ENCODE measurements at regions not wholly inside any gene's neighbourhood (a gene's known extent, or its start where the extent isn't known, plus 50 kb on each side); places are given as distances from the start of the nearest gene placed in this dataset.

DNA sequence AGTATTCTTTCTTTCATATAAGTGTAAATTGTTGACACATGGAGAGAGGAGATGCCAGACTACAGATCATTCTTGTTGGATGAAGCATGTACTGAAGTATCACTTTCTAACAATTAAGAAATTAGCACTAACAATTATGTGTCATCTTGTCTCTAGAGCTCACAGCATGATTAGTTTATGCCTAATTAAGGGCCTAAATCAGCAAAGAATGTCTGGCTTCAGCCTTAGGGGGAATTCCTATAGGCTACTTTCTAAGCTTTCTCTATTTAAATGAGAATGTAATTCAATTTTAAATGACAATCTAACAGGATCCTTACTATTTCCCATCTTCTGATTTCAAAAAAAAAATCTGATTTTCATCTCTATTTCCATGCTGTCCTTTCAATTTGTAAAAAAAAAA, 371.0 kb downstream of the EPHA7 start:
- no peak for DNase-seq (ENCODE audit: low read depth in 1 of 2, low spot score in 1 of 2)
- Histone ChIP-seq H3K27me3 (ENCODE audit: insufficient read depth, poor library complexity, severe bottlenecking) (no peaks in the 10 kb centered on the region), H3K4me3 (replicated peaks; ENCODE audit: insufficient read depth, low read length) (no peak overlapping the region), H3K27ac (replicated peaks) (no peak overlapping the region)
- TF ChIP-seq REST (IDR thresholded peaks at IDR 0.05; ENCODE audit: insufficient replicate concordance, low read depth), result no peak

DNA sequence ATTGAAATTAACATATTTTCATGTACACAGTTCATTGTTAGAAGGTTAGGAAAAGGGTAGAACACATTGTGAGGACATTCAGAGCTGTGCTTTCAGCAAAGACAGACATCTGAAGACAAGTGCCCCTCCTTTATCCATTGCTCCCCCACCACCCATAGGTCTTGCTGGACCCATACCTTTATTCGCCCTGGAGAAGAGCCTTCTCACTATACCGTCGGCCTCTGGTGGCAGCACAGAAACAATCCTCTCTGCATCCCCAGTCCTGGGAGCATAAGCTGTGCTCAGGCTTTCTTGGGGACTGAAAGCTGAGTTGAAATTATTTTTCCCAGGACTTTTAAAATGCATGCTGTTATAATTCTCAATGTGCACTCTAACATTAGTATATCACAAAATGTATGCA, 372.3 kb downstream of the EPHA7 start:
- no peak for DNase-seq (ENCODE audit: low read depth in 1 of 2, low spot score in 1 of 2)
- Histone ChIP-seq H3K4me3 (replicated peaks; ENCODE audit: insufficient read depth, low read length) (no peak overlapping the region), H3K27ac (replicated peaks) (no peak overlapping the region), H3K27me3 (ENCODE audit: insufficient read depth, poor library complexity, severe bottlenecking) (no peaks in the 10 kb centered on the region)
- no peak for TF ChIP-seq POLR2AphosphoS5 (IDR thresholded peaks at IDR 0.05; ENCODE audit: low read depth)
- no peak for TF ChIP-seq REST (IDR thresholded peaks at IDR 0.05; ENCODE audit: insufficient replicate concordance, low read depth)
- no peak for TF ChIP-seq SPI1 (IDR thresholded peaks at IDR 0.05; ENCODE audit: borderline replicate concordance, low read depth)

DNA sequence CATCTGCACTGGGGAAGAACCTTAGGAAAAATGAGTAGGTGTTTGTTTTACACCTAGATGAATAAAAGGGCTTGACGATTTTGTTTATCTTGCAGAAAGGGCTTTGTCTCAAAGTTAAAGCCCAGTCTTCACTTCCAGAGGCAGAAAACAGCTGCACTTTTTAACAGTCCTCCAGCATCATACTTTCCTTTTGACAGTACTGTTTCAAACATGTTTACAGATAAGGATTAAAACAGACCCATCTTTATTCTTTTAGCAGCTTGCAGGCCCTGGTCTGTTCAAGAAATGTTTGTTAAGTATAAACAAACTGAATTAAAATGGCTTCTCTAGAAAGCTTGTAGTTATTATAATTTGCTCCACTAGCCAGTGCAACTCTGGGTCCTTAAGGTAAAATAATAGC, 374.2 kb downstream of the EPHA7 start:
- TF ChIP-seq GABPA (IDR thresholded peaks at IDR 0.05; ENCODE audit: low read depth), result no peak
- no peak for TF ChIP-seq POLR2AphosphoS5 (IDR thresholded peaks at IDR 0.05; ENCODE audit: low read depth)
- no peak for TF ChIP-seq CTCF (IDR thresholded peaks at IDR 0.05; ENCODE audit: insufficient read depth, low read length)
- TF ChIP-seq SPI1 (IDR thresholded peaks at IDR 0.05; ENCODE audit: borderline replicate concordance, low read depth), result no peak
- TF ChIP-seq REST (IDR thresholded peaks at IDR 0.05; ENCODE audit: insufficient replicate concordance, low read depth), result no peak
- peaks cover 4% of the 10 kb centered on the region for H3K27me3 ChIP-seq (ENCODE audit: insufficient read depth, poor library complexity, severe bottlenecking)
- no peak overlapping the region for H3K4me3 ChIP-seq (replicated peaks; ENCODE audit: insufficient read depth, low read length)
- no peak for DNase-seq (ENCODE audit: low read depth in 1 of 2, low spot score in 1 of 2)
- no peak overlapping the region for H3K27ac ChIP-seq (replicated peaks)

DNA sequence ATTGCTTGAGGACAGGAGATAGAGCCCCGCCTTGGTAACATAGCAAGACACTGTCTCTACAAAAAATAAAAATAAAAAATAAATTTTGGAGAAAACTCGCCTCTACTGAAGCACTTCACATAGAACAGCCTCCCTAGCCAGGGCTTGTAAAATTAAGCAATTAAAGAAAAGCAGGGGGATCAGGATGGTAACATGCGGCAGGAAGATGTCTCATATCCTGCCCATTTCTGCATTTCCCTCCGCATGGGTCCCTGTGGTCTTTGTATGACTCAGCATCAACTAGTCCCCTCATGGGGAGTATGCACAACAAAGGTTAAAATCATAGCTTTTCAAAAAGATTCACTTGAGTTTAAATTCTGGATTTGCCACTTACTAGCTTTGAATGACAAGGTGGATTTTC, 379.0 kb downstream of the EPHA7 start:
- no peak overlapping the region for H3K4me3 ChIP-seq (replicated peaks; ENCODE audit: insufficient read depth, low read length)
- TF ChIP-seq CTCF (IDR thresholded peaks at IDR 0.05; ENCODE audit: insufficient read depth, low read length) (no peak), REST (IDR thresholded peaks at IDR 0.05; ENCODE audit: insufficient replicate concordance, low read depth) (no peak), POLR2AphosphoS5 (IDR thresholded peaks at IDR 0.05; ENCODE audit: low read depth) (no peak), GABPA (IDR thresholded peaks at IDR 0.05; ENCODE audit: low read depth) (no peak), SPI1 (IDR thresholded peaks at IDR 0.05; ENCODE audit: borderline replicate concordance, low read depth) (no peak)
- no peak for DNase-seq (ENCODE audit: low read depth in 1 of 2, low spot score in 1 of 2)
- H3K27ac ChIP-seq (replicated peaks), result no peak overlapping the region
- peaks cover 4% of the 10 kb centered on the region for H3K27me3 ChIP-seq (ENCODE audit: insufficient read depth, poor library complexity, severe bottlenecking)
